HG02798 (cell line): ENCODE measurements at regions not wholly inside any gene's neighbourhood (a gene's known extent, or its start where the extent isn't known, plus 50 kb on each side); places are given as distances from the start of the nearest gene placed in this dataset.
"Not testable (repeated sequence)": the region's sequence is repeated elsewhere in the genome, so short reads cannot be mapped to it uniquely, and the experiment has no call there.

Experiments used
- ATAC-seq: cut with Tn5 transposase; IDR thresholded peaks from one replicate; pipeline ENCODE4 v1.9.1; 2021; ENCODE audit warnings: mild to moderate bottlenecking; ENCODE audit not compliant: unreplicated experiment, poor library complexity

GRCh38 chr10:128567551-128567950, 441.3 kb upstream of the MKI67 start:
- no peak for ATAC-seq

GRCh38 chr10:128568041-128568440, 441.8 kb upstream of the MKI67 start:
- ATAC-seq, result no peak

GRCh38 chr10:128568491-128568890, 442.3 kb upstream of the MKI67 start:
- no peak for ATAC-seq

GRCh38 chr10:128568990-128569945, 443.0 kb upstream of the MKI67 start:
- no peak for ATAC-seq

GRCh38 chr10:128570319-128570995, 444.2 kb upstream of the MKI67 start:
- no peak for ATAC-seq

- ATAC-seq, result no peak
These were observed 444.8 kb upstream of the MKI67 start for GRCh38 chr10:128571071-128571470.

- no peak for ATAC-seq
These were observed 445.5 kb upstream of the MKI67 start for GRCh38 chr10:128571745-128572144.

- ATAC-seq, result no peak
These were observed 446.5 kb upstream of the MKI67 start for GRCh38 chr10:128572696-128573095.

GRCh38 chr10:128573281-128573845, 447.1 kb upstream of the MKI67 start:
- no peak for ATAC-seq

GRCh38 chr10:128573986-128574385, 447.8 kb upstream of the MKI67 start:
- ATAC-seq, result no peak

GRCh38 chr10:128574581-128575210, 448.5 kb upstream of the MKI67 start:
- no peak for ATAC-seq

- ATAC-seq, result no peak
These were observed 449.5 kb upstream of the MKI67 start for GRCh38 chr10:128575761-128576160.

- no peak for ATAC-seq
These were observed 450.1 kb upstream of the MKI67 start for GRCh38 chr10:128576336-128576735.

GRCh38 chr10:128576943-128577670, 450.9 kb upstream of the MKI67 start:
- ATAC-seq, result no peak

- no peak for ATAC-seq
These were observed 451.9 kb upstream of the MKI67 start for GRCh38 chr10:128577958-128578750.

- ATAC-seq, result no peak
These were observed 452.5 kb upstream of the MKI67 start for GRCh38 chr10:128578766-128579165.

- no peak for ATAC-seq
These were observed 453.1 kb upstream of the MKI67 start for GRCh38 chr10:128579280-128579865.

GRCh38 chr10:128579901-128580300, 453.7 kb upstream of the MKI67 start:
- no peak for ATAC-seq

GRCh38 chr10:128583125-128583524, 456.9 kb upstream of the MKI67 start:
- ATAC-seq, result not testable (repeated sequence)
